Fibroblast of skin of left quadriceps (primary cell): ENCODE measurements at regions not wholly inside any gene's neighbourhood (a gene's known extent, or its start where the extent isn't known, plus 50 kb on each side); places are given as distances from the start of the nearest gene placed in this dataset.

Experiments
- DNase-seq, 2 experiments: peaks; one replicate each; pipeline ENCODE4 v3.0.0-alpha.2; 2013; ENCODE audit warnings: low read depth in 2 of 2

DNA sequence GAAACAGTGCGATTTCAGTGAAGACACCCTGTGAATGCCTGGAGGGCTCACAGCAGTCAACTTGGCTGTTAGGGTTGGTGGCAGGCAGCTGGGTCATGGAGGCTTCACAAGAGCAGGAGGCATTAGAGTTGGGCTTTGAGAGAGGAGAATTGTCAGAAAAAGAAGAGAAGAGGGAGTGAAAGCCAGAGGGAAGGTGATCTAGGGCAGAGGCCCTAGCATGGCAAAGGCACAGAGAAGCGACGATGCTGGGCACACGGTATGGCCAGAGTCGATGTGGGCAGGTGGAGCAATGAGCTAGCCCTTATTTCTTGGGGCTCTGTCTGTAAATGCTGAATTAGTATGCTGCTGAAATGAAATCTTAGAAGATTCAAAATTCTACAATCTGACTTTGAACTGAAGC lies 52.6 kb upstream of the OLFM4 start:
- DNase-seq = no peak

DNA sequence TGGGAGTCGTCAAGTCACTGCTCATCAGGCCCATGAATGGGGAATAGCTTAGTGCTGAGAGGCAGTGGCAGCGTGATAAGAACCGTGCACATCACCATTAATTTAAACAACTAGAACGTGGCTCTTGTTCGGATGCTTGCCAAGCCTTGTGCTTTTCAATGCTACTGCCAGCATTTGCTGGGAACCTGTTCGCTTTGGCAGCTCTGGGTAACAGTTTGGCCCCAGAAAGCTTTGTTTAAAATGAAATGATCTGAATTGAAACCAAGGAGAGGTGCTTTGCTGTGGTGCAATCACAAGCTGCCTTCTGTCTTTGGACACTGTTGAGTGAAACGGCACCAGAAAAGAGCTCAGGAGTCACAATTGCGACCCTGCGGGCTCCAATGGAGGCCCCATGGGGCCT lies 53.5 kb upstream of the OLFM4 start:
- DNase-seq = no peak

DNA sequence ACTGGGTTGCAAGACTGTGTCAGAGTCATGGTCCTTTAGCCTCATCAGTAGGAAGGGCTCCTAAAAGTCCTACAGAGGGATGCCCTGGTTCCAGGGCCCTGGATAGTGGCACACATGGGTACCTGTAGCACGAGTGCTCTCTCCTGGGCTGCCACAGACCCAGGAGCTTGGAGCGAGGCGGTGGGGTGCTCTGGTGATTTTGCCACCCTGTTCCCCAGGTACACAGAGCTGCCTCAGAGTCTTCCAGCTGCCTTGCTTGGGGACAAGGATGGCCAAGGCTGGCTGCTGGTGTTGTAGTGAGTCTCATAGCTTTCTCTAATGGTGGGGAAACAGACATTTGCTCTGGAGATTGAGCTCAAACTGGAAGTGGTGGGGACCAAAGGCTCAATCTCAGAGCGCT lies 53.9 kb upstream of the OLFM4 start:
- DNase-seq = no peak

DNA sequence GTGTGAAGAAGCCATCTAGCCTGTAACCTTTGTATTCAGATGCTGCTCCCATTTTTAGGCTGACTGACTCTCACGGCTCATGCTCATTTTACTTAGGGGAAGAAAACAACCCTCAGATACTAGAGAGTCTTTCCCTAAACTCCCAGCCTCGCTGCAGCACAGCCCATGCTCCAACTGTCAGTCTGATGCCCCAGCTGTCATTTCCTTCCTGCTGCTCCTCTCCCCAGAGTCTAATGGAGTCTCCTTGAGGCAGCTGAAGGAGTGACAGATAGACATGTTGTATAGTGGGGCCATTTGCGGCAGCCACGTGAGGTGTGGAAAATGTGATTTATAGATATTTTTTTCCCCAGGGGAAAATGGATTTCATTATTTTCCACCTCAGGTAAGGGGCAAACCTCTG lies 59.2 kb upstream of the OLFM4 start:
- no peak for DNase-seq

DNA sequence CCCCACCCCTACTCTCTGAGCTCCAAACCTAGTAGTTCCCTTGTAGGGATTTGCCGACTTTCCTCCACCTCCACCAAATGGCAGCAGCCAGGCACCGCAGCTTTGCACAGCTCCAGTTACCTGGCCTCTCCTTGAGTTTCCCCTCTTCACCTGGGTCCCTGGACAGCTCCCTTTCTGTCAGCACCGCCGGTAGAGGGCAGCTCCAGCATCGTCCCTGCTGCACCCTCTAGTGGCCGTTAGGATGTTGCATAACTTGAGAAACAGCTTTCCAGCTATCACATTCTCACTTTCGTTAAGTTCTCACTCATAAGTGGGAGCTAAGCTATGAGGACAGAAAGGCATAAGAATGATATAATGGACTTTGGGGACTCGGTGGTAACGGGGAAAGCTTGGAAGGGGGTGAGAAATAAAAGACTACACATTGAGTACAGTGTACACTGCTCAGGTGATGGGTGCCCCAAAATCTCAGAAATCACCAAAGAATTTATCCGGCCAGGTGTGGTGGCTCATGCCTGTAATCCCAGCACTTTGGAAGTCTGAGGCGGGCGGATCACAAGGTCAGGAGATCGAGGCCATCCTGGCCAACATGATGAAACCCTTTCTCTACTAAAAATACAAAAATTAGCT lies 60.4 kb upstream of the OLFM4 start:
- DNase-seq = peak; percentile 25 to 27

DNA sequence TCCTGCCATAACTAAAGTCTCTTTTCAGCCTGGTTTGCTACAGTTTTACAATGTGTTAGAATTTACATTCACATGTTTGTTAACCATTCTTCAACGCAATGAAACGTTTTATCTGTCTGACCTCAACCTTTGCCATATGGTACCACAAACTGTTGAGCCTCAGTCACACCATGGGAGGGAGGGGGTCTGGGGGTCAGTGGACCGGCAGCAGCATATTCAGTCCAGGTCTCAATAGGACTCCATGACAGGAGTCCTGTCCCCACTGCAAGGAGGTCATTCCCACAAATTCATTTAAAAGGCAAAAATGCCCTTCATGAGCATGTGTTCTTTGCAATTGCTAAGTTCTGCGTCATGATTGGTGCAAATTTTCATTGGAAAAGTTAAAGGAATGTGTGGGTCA lies 66.6 kb upstream of the OLFM4 start:
- no peak for DNase-seq

DNA sequence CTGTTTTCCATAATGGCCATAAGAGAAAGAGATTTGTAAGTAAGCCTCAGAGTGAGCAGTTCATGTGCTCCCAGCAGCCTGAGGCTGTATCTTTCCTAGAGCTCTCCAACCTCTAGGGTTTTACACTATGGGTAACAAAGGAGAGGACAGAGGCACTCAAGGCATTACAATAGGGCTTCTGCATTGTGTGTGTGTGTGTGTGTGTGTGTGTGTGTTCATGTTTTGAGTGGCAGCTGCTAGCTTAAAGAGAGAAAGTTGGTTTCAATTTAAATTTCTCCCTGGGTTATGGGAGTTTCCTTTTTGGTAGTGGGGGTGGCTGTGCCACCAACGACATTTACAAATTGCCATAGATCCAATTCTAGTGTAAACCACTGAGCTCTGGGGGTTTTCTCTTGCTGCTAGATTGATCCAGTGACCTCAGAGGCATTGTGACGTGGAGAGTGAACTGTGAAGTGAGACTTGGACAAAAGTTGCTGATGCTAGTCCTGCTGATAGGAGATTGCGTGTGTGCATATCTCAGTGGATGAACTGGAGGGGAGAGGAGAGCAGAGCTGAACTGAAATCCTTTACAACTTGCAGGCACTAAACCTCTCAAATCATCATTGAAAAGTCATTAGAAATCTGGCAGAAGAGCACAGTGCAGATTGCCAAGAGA lies 67.2 kb upstream of the OLFM4 start:
- DNase-seq = no peak

DNA sequence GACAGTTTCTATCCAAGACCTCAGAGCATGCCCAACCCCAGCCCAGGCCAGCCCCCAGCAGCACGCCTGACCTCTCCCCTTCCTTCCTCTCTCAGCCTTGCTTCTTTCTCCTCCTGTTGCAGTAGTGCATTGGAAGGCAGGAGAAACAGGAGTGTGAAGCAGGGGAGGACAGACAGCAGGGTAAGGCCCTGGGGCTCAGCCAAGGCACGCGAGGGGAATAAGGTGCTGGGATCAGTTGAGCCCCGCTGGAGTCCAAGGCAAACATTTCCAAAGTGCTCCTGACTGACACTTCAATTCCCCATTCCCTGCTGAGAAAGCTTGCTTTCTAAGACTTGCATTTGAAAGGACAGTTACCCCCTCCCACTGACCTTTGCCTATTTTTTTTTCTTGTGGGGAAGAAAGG lies 73.1 kb upstream of the OLFM4 start:
- no peak for DNase-seq

DNA sequence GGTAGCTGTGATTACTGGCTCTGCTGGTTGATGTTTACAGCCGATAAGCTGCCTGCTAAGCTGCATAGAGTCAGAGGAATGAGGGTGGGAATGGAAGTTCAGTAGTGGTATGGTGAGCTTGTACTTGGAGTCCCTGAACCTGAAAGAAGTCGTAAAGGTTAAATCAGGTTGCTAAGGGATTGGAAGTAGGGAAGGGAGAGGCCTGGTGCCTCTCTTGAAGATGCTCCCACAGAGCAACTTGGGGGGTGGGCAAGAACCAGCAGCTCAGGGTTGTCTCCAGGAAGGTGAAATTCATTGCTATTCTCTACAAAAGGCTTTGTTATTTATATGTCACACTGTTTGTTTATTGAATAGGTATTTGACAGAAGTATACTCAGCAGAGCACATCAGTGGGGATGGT lies 73.8 kb upstream of the OLFM4 start:
- DNase-seq = no peak

DNA sequence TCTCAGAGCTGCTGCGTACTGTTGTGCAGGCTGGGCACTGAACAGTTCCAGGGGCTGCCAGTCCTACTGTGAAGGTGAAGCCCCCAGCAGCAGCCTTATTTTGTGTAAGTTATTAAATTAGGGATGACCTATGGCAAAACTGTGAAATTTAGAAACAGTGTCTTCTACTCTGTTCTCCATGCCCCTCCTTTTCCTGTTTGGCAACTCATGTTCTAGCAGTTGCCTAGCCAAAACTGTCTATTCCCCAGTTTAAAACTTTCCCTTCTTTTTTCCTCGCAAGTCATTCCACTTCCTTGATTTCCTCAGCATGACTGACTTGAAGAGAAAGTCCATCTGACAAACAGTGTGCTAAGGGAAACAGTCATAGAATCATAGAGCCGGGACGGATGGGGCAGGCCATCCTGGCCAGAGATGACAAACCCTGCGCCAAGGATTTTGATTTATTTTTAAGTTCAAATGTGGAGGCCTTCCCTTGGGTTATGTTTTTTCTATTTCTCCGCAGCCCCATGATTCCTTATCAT lies 78.1 kb upstream of the OLFM4 start:
- DNase-seq = no peak

DNA sequence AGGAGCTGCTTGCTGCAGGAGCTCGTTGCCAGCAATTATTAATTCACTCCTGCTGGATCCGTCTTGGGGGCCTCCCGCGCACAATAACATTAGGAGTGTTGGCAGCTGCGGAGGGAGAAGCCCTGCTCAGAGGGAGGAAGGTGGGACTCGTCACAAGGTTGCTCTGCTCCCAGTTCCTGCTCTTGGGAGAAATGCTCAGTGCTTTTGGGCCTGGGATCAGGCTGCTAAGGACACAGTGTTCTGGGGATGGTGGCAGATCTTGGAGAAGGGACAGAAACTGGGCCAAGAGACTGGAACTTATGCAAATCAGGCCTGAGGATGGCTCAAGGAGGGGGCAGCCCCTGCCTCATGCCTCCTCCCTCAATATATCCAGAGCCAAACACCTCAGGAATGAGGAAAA lies 78.9 kb upstream of the OLFM4 start:
- no peak for DNase-seq

DNA sequence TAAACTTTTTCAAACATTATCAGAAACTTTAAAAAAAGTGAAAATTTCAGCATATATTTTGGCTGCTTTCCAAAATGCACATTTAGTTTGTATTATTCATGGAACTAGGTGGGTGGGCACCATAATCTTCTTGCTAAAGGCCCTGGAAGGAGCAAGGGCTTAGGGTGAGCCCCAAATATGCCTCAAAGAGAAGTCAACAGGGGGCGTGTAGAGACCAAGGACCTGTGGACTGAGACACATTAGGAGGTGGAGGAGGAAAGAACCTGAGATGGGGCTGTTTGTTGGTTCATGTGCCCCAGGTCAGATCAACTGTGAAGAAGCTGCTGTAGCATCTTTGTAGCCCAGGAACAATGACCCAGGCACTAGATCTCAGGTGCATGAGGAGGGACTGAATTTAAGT lies 79.6 kb upstream of the OLFM4 start:
- DNase-seq = no peak

DNA sequence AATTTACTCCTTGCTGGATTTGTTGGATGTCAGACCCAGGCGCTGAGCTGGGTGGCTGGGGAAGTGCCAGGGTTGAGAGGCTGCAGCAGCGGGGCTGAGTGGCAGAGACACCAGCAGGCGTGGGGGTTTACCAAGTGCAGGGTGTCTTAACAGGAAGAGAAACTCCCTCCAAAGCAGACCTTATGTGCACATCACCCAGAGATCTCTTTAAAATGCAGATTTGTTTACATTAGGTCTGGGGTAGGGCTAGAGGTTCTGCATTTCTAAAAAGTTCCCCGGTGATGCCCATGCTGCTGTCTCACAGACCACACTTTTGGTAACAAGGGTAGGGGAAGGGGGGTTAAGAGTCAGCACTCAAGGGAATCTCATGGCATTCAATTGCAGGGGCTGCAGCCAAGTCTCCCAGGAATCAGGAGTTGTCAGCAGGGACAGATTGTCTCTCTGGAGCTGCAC lies 80.7 kb upstream of the OLFM4 start:
- DNase-seq = no peak

DNA sequence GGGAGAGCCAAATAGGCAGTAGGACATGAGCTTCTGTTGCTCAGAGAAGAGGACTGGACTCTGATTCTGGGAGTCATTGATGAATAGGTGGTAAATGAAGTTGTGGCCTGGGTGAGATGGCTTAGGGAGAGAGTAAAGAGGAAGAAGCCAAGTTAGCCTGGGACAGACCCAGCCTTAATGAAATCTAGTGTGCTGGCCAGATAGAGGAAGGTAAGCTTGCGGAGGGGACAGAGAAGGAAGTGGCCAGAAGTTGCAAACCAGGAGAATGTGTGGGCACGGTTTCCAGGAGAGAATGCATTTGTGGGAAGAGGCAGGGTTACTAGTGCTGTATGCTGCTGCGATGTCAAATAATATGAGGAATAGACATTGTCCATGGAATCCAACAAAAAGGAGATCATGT lies 83.3 kb upstream of the OLFM4 start:
- DNase-seq = no peak

DNA sequence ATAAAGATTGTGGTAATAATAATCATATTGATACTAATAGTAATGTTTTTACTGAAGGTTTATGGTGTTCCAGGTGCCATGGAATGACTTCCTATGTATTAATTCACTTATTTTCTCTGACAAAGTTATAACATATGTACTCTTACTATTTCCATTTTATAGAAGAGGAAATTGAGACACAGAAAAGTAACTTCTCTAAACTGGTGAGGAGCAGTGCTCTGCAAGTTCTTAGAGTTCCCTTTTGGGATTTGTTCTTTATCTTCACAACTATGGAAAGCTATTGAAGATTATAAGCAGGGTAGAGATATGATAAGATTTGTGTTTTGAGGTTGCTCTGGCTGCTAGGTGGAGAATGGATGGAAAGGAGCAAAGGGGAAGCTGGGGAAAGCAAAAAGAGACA lies 83.9 kb upstream of the OLFM4 start:
- DNase-seq = no peak

DNA sequence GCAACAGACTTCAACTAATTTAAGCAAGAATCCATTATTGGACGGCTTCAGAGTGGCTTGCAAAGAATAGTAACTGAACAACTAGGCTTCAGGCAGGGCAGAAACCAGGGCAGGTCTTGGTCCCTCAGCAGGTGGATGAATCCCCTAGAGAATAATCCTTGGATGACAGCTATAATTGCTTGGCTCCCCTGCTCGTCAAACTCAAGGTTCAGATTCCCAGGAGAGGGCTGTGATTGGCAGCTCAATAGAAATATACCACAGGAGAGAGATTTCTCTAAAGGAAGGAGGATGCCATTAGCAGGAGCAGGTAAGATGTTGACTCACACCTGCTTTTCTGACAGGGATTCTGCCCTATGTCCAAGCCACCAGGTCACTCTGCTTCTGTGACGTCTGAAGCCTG lies 89.6 kb upstream of the PCDH8 start:
- DNase-seq = no peak

DNA sequence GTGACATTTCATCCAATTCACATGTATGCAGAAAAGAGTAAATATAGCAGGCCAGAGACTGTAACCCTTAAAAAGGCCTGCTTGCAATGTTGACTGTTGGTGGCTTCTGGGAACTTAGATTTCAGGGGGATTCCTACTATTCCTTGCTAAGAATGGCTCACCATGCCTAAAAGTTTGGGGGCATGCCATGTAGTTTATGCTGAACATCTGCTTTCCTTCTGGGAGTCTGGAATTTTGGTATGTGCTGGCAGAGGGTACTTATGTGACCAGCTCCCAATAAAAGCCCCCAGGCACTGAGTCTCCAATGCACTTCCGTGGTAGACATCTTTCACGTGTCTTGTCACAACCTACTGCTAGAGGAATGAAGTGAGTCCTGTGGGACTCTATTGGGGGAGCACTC lies 88.4 kb upstream of the PCDH8 start:
- DNase-seq = no peak

DNA sequence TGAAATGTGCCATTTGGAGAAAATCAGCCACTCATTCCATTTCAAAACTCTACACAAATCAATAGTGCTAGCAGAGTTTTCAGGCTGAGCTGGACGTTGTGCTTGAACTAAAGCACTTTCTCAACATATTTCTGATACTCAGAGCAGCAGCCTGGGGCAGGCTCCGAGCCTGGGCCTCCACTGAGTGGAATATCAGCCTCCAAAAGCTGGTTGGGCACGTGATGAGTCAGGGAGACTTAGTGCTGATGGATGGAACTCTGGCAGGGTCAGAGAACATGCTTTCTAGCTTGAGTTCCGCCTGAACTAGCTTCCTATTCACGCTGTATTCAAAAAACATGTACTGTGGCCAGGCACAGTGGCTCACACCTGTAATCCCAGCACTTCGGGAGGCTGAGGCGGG lies 85.8 kb upstream of the PCDH8 start:
- DNase-seq = no peak

DNA sequence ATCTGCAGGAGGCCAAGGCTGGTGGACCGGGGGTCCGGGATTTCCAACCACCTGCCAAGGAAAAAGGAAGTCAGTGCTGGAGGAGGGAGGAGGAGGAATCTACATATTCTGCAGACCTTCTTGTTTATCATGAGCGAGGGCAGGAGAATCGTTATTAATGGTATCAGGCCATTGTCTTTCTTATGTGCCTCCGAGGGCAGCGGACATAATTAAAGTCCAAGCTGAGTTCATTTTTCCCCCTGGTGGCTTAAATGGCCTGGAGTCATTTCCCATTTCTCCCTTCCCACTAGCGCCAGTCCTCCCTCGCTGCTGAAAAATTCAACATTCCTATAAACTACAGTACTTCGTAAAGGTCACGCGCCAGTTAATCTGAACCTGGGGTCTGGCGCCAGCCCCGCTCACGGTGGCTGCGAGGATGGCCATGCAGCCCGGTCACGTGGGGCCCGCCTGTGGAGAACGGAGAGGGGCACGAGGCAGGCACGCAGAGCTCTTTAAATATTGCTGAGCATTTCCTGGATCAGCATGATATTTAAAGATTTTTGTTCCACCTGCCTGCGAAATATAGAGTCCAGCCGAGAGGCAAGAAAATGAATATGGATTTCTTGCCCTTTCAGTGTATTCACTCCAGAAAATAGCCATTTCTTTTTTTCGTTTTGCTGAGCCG lies 85.2 kb upstream of the PCDH8 start:
- no peak for DNase-seq

DNA sequence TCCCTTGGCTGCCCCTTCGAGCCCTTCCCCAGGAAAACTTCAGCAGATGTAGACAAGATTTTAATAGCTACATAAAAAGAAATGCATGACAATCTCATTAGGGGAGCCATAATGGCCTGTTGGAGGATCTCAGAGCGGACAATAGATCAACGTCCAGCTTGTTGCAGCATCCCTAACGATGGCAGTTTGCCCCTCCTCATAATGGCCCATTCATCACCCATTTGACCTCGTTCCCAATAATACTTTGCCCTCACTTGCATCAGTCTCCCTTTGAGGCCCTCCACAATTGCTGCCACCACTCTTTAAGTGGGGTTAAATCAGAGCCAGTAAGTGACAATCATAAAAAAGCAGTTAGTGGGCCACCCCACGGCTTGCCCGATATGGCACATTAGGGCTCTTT lies 84.7 kb upstream of the PCDH8 start:
- DNase-seq = no peak

DNA sequence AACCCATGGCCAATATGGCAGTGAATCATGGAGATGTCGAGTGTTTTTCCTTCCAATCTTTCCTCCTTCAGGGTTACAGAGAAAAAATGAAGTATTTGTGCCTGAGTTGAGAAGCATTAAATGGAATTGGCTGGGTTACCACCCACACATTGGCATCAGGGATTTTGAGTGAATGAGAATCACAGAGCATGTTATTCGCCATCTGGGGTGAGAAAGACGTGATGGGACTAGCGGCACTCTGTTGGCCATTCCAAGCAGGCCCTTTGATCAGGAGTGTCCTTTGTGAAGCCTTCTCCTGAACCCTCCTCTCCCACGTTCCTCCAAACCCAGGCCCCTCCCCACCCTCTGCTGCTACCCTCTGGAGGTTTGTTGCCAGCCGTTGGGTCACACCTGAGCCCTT lies 84.2 kb upstream of the PCDH8 start:
- DNase-seq = no peak

DNA sequence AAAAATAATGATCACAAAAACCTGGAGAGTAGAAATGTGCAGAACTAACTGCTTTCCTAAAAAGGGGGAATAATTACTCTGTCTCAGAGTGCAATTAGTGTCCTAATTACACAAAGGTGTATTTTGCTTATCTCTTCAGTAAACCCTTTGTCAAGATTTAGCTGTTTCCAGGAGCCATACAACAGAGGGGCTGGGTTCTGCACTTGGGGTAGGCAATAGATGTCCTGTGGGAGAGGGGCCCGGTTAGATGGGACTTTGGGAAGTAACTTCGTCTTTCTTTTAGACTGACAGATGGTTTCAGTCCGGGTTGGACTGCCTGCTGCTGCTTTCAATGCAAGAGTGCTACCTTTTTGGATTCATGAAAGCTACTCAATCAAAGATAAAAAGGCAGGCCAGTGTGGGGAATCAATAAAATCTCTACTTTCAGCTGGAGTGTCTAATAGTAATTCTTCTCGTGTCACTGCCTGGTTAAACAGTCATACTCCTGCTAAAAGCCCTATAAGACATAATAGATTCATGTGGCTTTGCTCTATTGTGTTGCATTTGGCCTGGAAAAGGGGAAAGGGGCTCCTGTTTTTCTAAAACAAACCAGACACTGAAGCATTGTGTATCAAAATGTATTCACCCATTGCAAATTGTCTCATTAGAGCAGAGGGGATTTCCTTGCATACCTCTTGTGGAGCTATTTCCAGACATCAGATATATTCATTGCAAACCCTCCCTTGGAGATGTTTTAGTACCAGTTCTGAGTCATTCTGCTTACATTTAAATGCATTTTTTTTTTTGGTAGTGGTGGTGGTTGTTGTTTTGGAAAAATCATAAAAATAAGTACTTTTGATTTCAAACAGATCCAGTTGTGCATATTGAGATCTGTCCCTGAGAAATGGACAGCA lies 83.3 kb upstream of the PCDH8 start:
- DNase-seq = no peak
